ENCODE measurements at regions not wholly inside any gene's neighbourhood (a gene's known extent, or its start where the extent isn't known, plus 50 kb on each side); places are given as distances from the start of the nearest gene placed in this dataset.

DNA sequence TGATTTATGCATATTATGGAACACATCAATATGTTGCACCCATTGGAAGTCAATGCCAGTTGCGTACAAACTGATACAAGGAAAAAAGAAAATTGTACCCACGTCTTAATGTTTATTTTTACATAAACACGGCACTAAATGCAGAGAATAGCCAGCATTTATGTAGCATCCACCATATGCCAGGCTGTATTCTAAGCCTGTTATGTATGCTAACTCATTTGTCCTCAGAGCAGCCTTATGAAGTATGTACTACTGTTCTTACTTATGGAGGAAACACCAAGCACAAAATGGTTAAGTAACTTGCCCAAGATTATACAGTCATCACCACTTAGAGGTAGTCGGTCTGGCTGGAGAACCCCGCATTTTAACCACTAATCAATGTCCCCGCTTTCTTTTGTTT lies 837.9 kb upstream of the RBFOX1 start:
- ATAC-seq = no peak
- no peak for TF ChIP-seq BACH2 (CRISPR knock-in tag; IDR thresholded peaks at IDR 0.05; ENCODE audit: borderline replicate concordance)
- TF ChIP-seq ZNF8 (CRISPR knock-in tag; IDR thresholded peaks at IDR 0.05) = no peak
- TF ChIP-seq TOX (CRISPR knock-in tag; IDR thresholded peaks at IDR 0.05; ENCODE audit: borderline replicate concordance) = no peak
- no peak for TF ChIP-seq ZFP30 (CRISPR knock-in tag; IDR thresholded peaks at IDR 0.05)
- TF ChIP-seq CSDC2 (CRISPR knock-in tag; IDR thresholded peaks at IDR 0.05) = no peak
- TF ChIP-seq RARB (CRISPR knock-in tag; IDR thresholded peaks at IDR 0.05) = no peak
- TF ChIP-seq TCF4 (CRISPR knock-in tag; IDR thresholded peaks at IDR 0.05; ENCODE audit: borderline replicate concordance) = no peak
- no peak for TF ChIP-seq ZFP3 (CRISPR knock-in tag; IDR thresholded peaks at IDR 0.05)

DNA sequence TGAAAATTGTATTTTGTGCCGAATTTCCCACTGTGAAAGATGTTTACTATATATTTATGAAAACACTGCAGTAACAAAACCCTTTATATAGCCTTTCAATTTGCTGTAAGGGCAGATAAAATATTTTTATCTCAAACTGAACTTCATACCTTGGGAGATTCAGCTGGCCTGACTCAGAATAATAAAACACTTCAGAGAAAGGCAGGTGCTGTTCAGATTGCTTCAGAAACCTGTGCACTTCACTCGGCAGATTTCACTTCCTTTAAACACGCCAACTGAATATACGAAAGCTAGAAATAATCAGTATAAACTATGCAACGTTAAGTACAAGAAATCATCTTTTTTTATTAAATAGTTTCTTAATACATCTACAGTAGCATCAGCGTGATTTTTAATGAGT lies 839.1 kb upstream of the RBFOX1 start:
- no peak for ATAC-seq
- no peak for TF ChIP-seq ESRRG (CRISPR knock-in tag; IDR thresholded peaks at IDR 0.05)

DNA sequence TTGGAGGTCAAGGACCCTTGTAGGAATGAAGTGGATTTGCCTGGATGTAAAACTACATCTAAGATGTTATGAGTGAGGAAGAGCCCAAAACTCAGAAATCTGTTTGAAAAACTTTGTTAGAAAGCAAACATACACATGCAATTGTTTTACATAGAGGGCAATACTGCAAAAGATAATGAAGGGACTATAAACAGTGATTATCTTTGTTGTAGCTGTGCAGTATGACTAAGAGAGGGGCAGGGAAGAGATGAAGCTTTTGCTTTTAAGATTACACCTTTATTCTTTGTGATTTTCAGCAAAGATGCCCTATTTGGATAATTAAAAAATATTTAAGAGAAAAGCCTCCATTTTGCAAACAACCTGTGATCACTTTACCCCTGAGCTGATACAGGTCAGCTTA lies 839.9 kb upstream of the RBFOX1 start:
- ATAC-seq = no peak
- TF ChIP-seq, protein P1, sequence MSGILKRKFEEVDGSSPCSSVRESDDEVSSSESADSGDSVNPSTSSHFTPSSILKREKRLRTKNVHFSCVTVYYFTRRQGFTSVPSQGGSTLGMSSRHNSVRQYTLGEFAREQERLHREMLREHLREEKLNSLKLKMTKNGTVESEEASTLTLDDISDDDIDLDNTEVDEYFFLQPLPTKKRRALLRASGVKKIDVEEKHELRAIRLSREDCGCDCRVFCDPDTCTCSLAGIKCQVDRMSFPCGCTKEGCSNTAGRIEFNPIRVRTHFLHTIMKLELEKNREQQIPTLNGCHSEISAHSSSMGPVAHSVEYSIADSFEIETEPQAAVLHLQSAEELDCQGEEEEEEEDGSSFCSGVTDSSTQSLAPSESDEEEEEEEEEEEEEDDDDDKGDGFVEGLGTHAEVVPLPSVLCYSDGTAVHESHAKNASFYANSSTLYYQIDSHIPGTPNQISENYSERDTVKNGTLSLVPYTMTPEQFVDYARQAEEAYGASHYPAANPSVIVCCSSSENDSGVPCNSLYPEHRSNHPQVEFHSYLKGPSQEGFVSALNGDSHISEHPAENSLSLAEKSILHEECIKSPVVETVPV (CRISPR knock-in tag; IDR thresholded peaks at IDR 0.05) = no peak
- TF ChIP-seq OSR1 (CRISPR knock-in tag; IDR thresholded peaks at IDR 0.05) = no peak
- TF ChIP-seq SNAI2 (CRISPR knock-in tag; IDR thresholded peaks at IDR 0.05) = no peak

DNA sequence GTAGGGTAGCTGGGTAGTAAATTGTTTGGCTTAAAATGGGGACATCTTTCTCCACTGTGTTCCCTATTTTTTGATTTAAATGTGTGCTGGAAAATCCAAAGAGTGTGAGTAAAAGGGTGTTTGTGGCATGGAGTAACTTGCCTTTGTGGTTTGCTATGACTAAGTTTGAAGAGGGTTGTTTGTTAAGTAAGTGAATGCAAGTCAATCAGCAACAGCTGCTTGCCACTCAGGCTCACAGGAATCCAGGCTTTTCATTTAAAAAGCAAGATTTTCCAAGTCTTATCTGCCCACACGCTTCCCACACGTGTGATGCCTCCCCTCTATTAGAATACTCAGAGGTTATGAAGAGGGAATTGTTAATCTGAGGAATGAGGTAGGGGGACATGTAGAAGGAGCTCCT lies 847.7 kb upstream of the RBFOX1 start:
- TF ChIP-seq ZFP30 (CRISPR knock-in tag; IDR thresholded peaks at IDR 0.05) (no peak), TSHZ2 (CRISPR knock-in tag; IDR thresholded peaks at IDR 0.05) (no peak), ZNF565 (CRISPR knock-in tag; conservative IDR thresholded peaks at IDR 0.05; ENCODE audit: low read depth) (no peak), SNAI2 (CRISPR knock-in tag; IDR thresholded peaks at IDR 0.05) (no peak), ZFP3 (CRISPR knock-in tag; IDR thresholded peaks at IDR 0.05) (no peak), TCF4 (CRISPR knock-in tag; IDR thresholded peaks at IDR 0.05; ENCODE audit: borderline replicate concordance) (no peak), CSDC2 (CRISPR knock-in tag; IDR thresholded peaks at IDR 0.05) (no peak), PATZ1 (CRISPR knock-in tag; IDR thresholded peaks at IDR 0.05; ENCODE audit: borderline replicate concordance) (no peak), CREB5 (CRISPR knock-in tag; IDR thresholded peaks at IDR 0.05; ENCODE audit: low read depth) (no peak), ARNTL (CRISPR knock-in tag; IDR thresholded peaks at IDR 0.05; ENCODE audit: borderline replicate concordance, low read depth) (no peak), BACH2 (CRISPR knock-in tag; IDR thresholded peaks at IDR 0.05; ENCODE audit: borderline replicate concordance) (no peak), ESRRG (CRISPR knock-in tag; IDR thresholded peaks at IDR 0.05) (no peak), ISL1 (CRISPR knock-in tag; IDR thresholded peaks at IDR 0.05) (no peak), ZNF70 (CRISPR knock-in tag; IDR thresholded peaks at IDR 0.05) (no peak)
- TF ChIP-seq, protein P1 (CRISPR knock-in tag; IDR thresholded peaks at IDR 0.05) = no peak
- TF ChIP-seq, protein P2, sequence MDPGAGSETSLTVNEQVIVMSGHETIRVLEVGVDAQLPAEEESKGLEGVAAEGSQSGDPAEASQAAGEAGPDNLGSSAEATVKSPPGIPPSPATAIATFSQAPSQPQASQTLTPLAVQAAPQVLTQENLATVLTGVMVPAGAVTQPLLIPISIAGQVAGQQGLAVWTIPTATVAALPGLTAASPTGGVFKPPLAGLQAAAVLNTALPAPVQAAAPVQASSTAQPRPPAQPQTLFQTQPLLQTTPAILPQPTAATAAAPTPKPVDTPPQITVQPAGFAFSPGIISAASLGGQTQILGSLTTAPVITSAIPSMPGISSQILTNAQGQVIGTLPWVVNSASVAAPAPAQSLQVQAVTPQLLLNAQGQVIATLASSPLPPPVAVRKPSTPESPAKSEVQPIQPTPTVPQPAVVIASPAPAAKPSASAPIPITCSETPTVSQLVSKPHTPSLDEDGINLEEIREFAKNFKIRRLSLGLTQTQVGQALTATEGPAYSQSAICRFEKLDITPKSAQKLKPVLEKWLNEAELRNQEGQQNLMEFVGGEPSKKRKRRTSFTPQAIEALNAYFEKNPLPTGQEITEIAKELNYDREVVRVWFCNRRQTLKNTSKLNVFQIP (CRISPR knock-in tag; IDR thresholded peaks at IDR 0.05; ENCODE audit: borderline replicate concordance, low read depth) = no peak
- no peak for ATAC-seq

All from SK-N-SH treated with all-trans-retinoic acid at 6 μM for 48 hours (cell line).